ENCODE measurements at regions not wholly inside any gene's neighbourhood (a gene's known extent, or its start where the extent isn't known, plus 50 kb on each side); places are given as distances from the start of the nearest gene placed in this dataset.
"Not testable (repeated sequence)": the region's sequence is repeated elsewhere in the genome, so short reads cannot be mapped to it uniquely, and the experiment has no call there.

DNA sequence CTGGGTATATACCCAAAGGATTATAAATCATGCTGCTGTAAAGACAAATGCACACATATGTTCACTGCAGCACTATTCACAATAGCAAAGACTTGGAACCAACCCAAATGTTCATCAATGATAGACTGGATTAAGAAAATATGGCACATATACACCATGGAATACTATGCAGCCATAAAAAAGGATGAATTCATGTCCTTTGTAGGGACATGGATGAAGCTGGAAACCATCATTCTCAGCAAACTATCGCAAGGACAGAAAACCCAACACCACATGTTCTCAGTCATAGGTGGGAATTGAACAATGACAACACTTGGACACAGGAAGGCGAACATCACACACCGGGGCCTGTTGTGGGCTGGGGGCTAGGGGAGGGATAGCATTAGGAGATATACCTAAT lies 406.1 kb downstream of the NFIB start:
- not testable (repeated sequence) for TF ChIP-seq FOXM1 (IDR thresholded peaks at IDR 0.05; ENCODE audit: borderline replicate concordance); SP1 (IDR thresholded peaks at IDR 0.05); NFRKB (IDR thresholded peaks at IDR 0.05); BHLHE40 (IDR thresholded peaks at IDR 0.05; ENCODE audit: borderline replicate concordance); SUZ12 (IDR thresholded peaks at IDR 0.05); CTBP1 (IDR thresholded peaks at IDR 0.05; ENCODE audit: borderline replicate concordance); TARDBP (IDR thresholded peaks at IDR 0.05)

Measured in HEK293T (cell line).